Heart left ventricle (tissue), 16 donors: ENCODE measurements at regions not wholly inside any gene's neighbourhood (a gene's known extent, or its start where the extent isn't known, plus 50 kb on each side); places are given as distances from the start of the nearest gene placed in this dataset.

ENCODE experiments used
- ATAC-seq, 4 donors: fragments of 200-7000 bp; cut with Tn5 transposase; one replicate each; pipeline ENCODE4 v1.9.1; 2020 to 2022; ENCODE audit warnings: moderate library complexity in 4 of 4, mild to moderate bottlenecking in 3 of 4, moderate number of reproducible peaks in 1 of 4
- DNase-seq, 5 donors: peaks; one replicate each; pipeline ENCODE4 v3.0.0-alpha.2; 2020
- H3K27ac ChIP-seq, 12 donors: fragments of 200-600 bp; sonication (generic) in 4 of 12; one replicate each; pipeline versions ENCODE4 v1.5.0 to v1.8.0; 2016 to 2022; ENCODE audit warnings: mild to moderate bottlenecking in 2 of 12
- H3K27me3 ChIP-seq, 9 donors: fragments of 200-600 bp; sonication (generic) in 2 of 9; one replicate each; pipeline versions ENCODE4 v1.5.1 to v1.8.0; 2016 to 2022; ENCODE audit warnings: mild to moderate bottlenecking in 3 of 9
- H3K36me3 ChIP-seq, 9 donors: fragments of 200-600 bp; sonication (generic) in 2 of 9; one replicate each; pipeline versions ENCODE4 v1.5.0 to v1.8.0; 2018 to 2022; ENCODE audit warnings: mild to moderate bottlenecking in 2 of 9
- H3K4me1 ChIP-seq, 12 donors: fragments of 200-600 bp; sonication (generic) in 4 of 12; one replicate each; pipeline versions ENCODE4 v1.5.0 to v1.8.0; 2016 to 2022; ENCODE audit warnings: mild to moderate bottlenecking in 3 of 12
- H3K4me3 ChIP-seq, 12 donors: fragments of 200-600 bp; sonication (generic) in 4 of 12; one replicate each; pipeline versions ENCODE4 v1.5.0 to v1.8.0; 2017 to 2022; ENCODE audit warnings: mild to moderate bottlenecking in 9 of 12, moderate library complexity in 4 of 12
- H3K9me3 ChIP-seq, 12 donors: fragments of 200-600 bp; sonication (generic) in 4 of 12; one replicate each; pipeline versions ENCODE4 v1.5.0 to v1.8.0; 2016 to 2022; ENCODE audit warnings: mild to moderate bottlenecking in 1 of 12
- POLR2A ChIP-seq, 2 donors: fragments of 450-650 bp; IDR thresholded peaks; one replicate each; pipeline ENCODE4 v1.6.1; 2017; ENCODE audit warnings: antibody characterized with exemption in 2 of 2, mild to moderate bottlenecking in 2 of 2, moderate library complexity in 2 of 2
- WGBS, 4 donors: extraction: QIAGEN DNeasy Blood & Tissue Kit in 2 of 4; methylation state at CpG; one replicate each; pipeline versions ENCODE4 v1.1.5 to v1.1.7; 2013 to 2018; 5-methylcytosine and 5-hydroxymethylcytosine counted together
- intact Hi-C, 10 donors: fragments of 100-400 bp; cut with DNase I; formaldehyde crosslinking; loops; one replicate each; pipeline versions ENCODE4 v1.11.1 to v1.14.2; 2022
- TF ChIP-seq, protein P1 (sequence below), 12 donors: fragments of 200-600 bp; sonication (generic) in 4 of 12; IDR thresholded peaks; one replicate each; pipeline versions ENCODE4 v1.5.0 to v1.8.0; 2018 to 2022; ENCODE audit warnings: antibody characterized with exemption in 12 of 12, mild to moderate bottlenecking in 5 of 12
- donor health status: ischemic (EF 13 %, LVEDD 7.1; RV severe dilation, severe dysfunction).
- donor health status: healthy with polysubstance abuse.
- donor health status: DM: no; HTN: yes; CAD: no.
- donor health status: DM: no; HTN: no; CAD: no.
- donor health status: ischemic (EF 25% LVEDD 6.9; RV normal size, moderate dysfunction).
- donor health status: ischemic (EF 25% LVEDD 5.7; RV mildly dilated, moderate dysfunction).
- donor health status: healthy.
- donor health status: DM: yes; HTN: yes; CAD: no.
- donor health status: ischemic (EF 35%, LVEDD 5.7; RV mildly dilated, moderate dysfunction).
- donor health status: nonischemic (EF 11% LVEDD 7.7; RV severe dilation, severe dysfunction).
- donor health status: DM: yes; HTN: yes; CAD: no.
- donor health status: PGD.
- donor health status: ischemic (EF 29% LVEDD 5.4; RV normal size, mild dysfunction).
- donor health status: nonischemic (EF 23%, LVEDD 6.1; RV moderate dilation, normal function).

DNA sequence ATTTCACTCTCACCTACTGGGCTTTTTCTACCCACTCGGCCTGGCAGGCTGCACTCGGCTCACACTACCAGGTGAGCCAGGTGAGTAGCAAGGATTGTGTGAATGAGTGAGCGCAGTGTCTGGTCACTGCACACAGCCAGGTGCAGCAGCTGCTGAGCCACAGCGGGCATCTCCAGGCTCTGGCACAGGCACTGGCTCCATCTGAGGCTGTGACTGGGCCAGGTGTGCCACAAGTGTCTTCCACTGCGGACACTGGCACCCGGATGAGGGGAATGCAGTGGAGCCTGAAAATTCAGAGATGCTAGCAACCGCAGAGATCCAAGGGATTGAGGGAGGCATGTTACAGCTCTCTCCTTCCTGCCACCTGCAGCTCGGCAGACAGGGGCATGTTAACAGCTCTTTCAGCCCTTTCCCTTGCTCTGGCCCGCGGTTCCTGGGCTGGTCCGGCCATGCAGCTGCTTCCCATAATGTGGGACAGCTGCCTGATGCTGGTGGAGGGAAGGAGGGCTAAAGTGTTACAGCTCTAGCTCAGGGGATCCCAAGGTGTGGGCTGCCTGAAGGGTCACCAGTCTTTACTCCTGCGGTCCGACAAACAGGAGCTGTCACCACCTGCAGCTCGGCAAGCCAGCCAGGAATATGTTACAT lies 1038.3 kb downstream of the AMY1C start:
- Histone ChIP-seq H3K27me3 (no peaks in the 10 kb centered on the region), H3K4me1 (no peaks in the 10 kb centered on the region), H3K36me3 (no peaks in the 10 kb centered on the region), H3K27ac (no peak overlapping the region), H3K9me3 (peaks cover 0 to 8% (median 0%) of the 10 kb centered on the region in 12 donors), H3K4me3 (no peak overlapping the region)
- intact Hi-C loops, result loop anchor here in 3 of 10 donors (10.0 kb wide), 1 partner anchor 1007 kb away; no protein-coding TSS in a partner anchor
- DNase-seq (peak in 1 of 5 donors; percentile 43), ATAC-seq (no peak)
- no peak for TF ChIP-seq POLR2A (IDR thresholded peaks at IDR 0.05)
- TF ChIP-seq, protein P1, sequence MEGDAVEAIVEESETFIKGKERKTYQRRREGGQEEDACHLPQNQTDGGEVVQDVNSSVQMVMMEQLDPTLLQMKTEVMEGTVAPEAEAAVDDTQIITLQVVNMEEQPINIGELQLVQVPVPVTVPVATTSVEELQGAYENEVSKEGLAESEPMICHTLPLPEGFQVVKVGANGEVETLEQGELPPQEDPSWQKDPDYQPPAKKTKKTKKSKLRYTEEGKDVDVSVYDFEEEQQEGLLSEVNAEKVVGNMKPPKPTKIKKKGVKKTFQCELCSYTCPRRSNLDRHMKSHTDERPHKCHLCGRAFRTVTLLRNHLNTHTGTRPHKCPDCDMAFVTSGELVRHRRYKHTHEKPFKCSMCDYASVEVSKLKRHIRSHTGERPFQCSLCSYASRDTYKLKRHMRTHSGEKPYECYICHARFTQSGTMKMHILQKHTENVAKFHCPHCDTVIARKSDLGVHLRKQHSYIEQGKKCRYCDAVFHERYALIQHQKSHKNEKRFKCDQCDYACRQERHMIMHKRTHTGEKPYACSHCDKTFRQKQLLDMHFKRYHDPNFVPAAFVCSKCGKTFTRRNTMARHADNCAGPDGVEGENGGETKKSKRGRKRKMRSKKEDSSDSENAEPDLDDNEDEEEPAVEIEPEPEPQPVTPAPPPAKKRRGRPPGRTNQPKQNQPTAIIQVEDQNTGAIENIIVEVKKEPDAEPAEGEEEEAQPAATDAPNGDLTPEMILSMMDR (IDR thresholded peaks at IDR 0.05), result no peak
- 89 to 91% (median 89%) methylated on average over 11 to 14 of the region's 14 CpGs for WGBS, 4 donors

DNA sequence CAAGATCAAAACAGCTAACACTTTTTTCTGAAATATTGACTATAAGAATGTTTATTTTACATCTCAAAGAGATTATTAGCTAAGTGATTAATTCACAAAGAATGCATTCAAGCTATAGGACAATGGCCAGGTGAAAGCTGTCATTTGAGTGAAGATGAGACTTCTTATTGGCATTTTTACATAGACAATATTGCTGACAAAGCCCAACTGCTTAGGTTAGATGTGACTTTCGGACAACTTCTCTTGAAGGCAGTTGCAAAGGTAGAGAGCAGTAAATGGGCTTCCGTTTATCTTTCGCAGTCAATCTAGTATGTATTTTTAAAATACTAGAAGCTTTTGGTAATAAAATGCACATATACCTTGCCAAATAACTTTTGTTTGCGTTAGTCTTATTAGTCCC lies 1041.3 kb downstream of the AMY1C start:
- ATAC-seq (no peak), DNase-seq (no peak)
- Histone ChIP-seq H3K4me1 (no peaks in the 10 kb centered on the region), H3K9me3 (peaks cover 0 to 8% (median 0%) of the 10 kb centered on the region in 12 donors), H3K27ac (no peak overlapping the region), H3K4me3 (no peak overlapping the region), H3K27me3 (no peaks in the 10 kb centered on the region), H3K36me3 (no peaks in the 10 kb centered on the region)
- intact Hi-C loops, result no loop called here
- TF ChIP-seq, protein P1 (IDR thresholded peaks at IDR 0.05), result no peak
- no peak for TF ChIP-seq POLR2A (IDR thresholded peaks at IDR 0.05)
- WGBS, 4 donors, result 87 to 93% (median 92%) methylated on average over 4 of the region's 4 CpGs

DNA sequence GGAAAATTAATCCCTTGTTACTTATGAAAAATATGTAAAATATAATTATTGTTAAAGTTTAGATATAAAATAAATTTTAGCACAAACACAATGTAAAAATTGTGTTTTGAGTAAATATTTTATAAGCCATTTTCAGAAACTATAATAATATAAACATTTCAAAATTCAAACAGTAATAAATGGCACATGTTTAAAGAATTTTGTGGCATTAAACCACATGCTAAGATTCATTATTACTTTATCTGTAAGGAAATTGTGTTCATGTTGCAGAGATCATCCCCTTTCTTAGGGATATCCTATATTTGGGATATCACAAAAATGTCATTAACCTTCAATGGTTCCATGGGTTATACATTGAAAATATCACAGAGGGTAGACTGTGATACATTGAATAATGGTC lies 1044.3 kb downstream of the AMY1C start:
- H3K27ac ChIP-seq, result no peak overlapping the region
- ATAC-seq (no peak), DNase-seq (no peak)
- no peak for TF ChIP-seq POLR2A (IDR thresholded peaks at IDR 0.05)
- TF ChIP-seq, protein P1 (IDR thresholded peaks at IDR 0.05), result no peak
- H3K27me3 ChIP-seq, result no peaks in the 10 kb centered on the region
- H3K36me3 ChIP-seq, result no peaks in the 10 kb centered on the region
- H3K4me1 ChIP-seq, result no peaks in the 10 kb centered on the region
- H3K9me3 ChIP-seq, result peaks cover 0 to 8% (median 0%) of the 10 kb centered on the region in 12 donors
- H3K4me3 ChIP-seq, result no peak overlapping the region
- intact Hi-C loops, result no loop called here

DNA sequence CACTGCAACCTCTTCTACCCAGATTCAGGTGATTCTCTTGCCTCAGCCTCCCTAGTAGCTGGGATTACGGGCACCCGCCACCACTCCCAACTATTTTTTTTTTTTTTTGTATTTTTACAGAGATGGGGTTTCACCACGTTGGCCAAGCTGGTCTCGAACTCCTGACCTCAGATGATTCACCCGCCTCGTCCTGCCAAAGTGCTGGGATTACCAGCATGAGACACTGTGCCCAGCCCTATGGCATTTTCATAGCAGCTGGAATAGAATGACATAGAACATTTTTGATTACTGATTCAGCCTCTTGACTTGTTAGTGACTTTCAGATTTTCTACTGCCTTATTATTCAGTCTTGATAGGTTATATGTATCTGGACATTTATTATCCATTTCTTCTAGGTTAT lies 1046.2 kb downstream of the AMY1C start:
- intact Hi-C loops, result no loop called here
- no peak for TF ChIP-seq POLR2A (IDR thresholded peaks at IDR 0.05)
- TF ChIP-seq, protein P1 (IDR thresholded peaks at IDR 0.05), result no peak
- Histone ChIP-seq H3K9me3 (peaks cover 0 to 8% (median 0%) of the 10 kb centered on the region in 12 donors), H3K4me3 (no peak overlapping the region), H3K27ac (no peak overlapping the region), H3K36me3 (no peaks in the 10 kb centered on the region), H3K4me1 (no peaks in the 10 kb centered on the region), H3K27me3 (no peaks in the 10 kb centered on the region)
- no peak for DNase-seq
- 83 to 91% (median 85%) methylated on average over 6 of the region's 6 CpGs for WGBS, 4 donors
- ATAC-seq, result no peak
